H9 (cell line): ENCODE measurements at regions not wholly inside any gene's neighbourhood (a gene's known extent, or its start where the extent isn't known, plus 50 kb on each side); places are given as distances from the start of the nearest gene placed in this dataset.

ENCODE experiments used
- DNase-seq: peaks from one replicate; pipeline ENCODE4 v3.0.0-alpha.2; 2017
- H2AFZ ChIP-seq: one replicate; pipeline ENCODE4 v1.6.1; 2013; ENCODE audit warnings: mild to moderate bottlenecking, low read length, control low read depth, moderate library complexity
- H2AK5ac ChIP-seq: 2 replicates; pipeline ENCODE4 v1.6.1; 2013; ENCODE audit warnings: low read length, control low read depth, mixed read lengths; ENCODE audit not compliant: insufficient read length
- H2BK120ac ChIP-seq: one replicate; pipeline ENCODE4 v1.6.1; 2013; ENCODE audit warnings: low read depth, mild to moderate bottlenecking, low read length, control low read depth, inconsistent platforms; ENCODE audit not compliant: poor library complexity, severe bottlenecking
- H2BK12ac ChIP-seq: 2 replicates; pipeline ENCODE4 v1.6.1; 2013; ENCODE audit warnings: low read length, control low read depth, mixed read lengths, low read depth; ENCODE audit not compliant: insufficient read length
- H2BK15ac ChIP-seq: 2 replicates; pipeline ENCODE4 v1.6.1; 2013; ENCODE audit warnings: low read depth, low read length, control low read depth
- H2BK20ac ChIP-seq: one replicate; pipeline ENCODE4 v1.6.1; 2013; ENCODE audit warnings: low read depth, mild to moderate bottlenecking, low read length, control low read depth, inconsistent platforms; ENCODE audit not compliant: poor library complexity, severe bottlenecking
- H2BK5ac ChIP-seq: 2 replicates; pipeline ENCODE4 v1.6.1; 2013; ENCODE audit warnings: low read length, control low read depth, mixed read lengths; ENCODE audit not compliant: insufficient read length
- H3K14ac ChIP-seq: 2 replicates; pipeline ENCODE4 v1.6.1; 2013; ENCODE audit warnings: low read length, control low read depth; ENCODE audit not compliant: insufficient read depth
- H3K18ac ChIP-seq: 2 replicates; pipeline ENCODE4 v1.6.1; 2013; ENCODE audit warnings: low read depth, mild to moderate bottlenecking, mixed read lengths, low read length, control low read depth; ENCODE audit not compliant: insufficient read length
- H3K23ac ChIP-seq: 2 replicates; pipeline ENCODE4 v1.6.1; 2013; ENCODE audit warnings: low read length, control low read depth, mixed read lengths, low read depth; ENCODE audit not compliant: insufficient read length
- H3K23me2 ChIP-seq: 2 replicates; pipeline ENCODE4 v1.6.1; 2013; ENCODE audit warnings: low read depth, mild to moderate bottlenecking, mixed read lengths, low read length, control low read depth; ENCODE audit not compliant: insufficient read length, poor library complexity, severe bottlenecking
- H3K27ac ChIP-seq: 2 replicates; pipeline ENCODE4 v1.5.1; 2013; ENCODE audit warnings: low read length, control low read depth, mixed read lengths, low read depth; ENCODE audit not compliant: insufficient read length
- H3K27me3 ChIP-seq: 2 replicates; pipeline ENCODE4 v1.6.1; 2013; ENCODE audit warnings: low read length, control low read depth, inconsistent platforms; ENCODE audit not compliant: insufficient read depth
- H3K4ac ChIP-seq: 2 replicates; pipeline ENCODE4 v1.6.1; 2013; ENCODE audit warnings: low read depth, mild to moderate bottlenecking, control low read depth, inconsistent platforms, low read length, moderate library complexity
- H3K4me1 ChIP-seq: 2 replicates; pipeline ENCODE4 v1.6.1; 2013; ENCODE audit warnings: low read length, control low read depth, inconsistent platforms; ENCODE audit not compliant: insufficient read depth
- H3K4me2 ChIP-seq: 2 replicates; pipeline ENCODE4 v1.6.1; 2013; ENCODE audit warnings: low read length, control low read depth, mixed read lengths; ENCODE audit not compliant: insufficient read length, insufficient read depth
- H3K56ac ChIP-seq: 2 replicates; pipeline ENCODE4 v1.6.1; 2013; ENCODE audit warnings: low read depth, mild to moderate bottlenecking, mixed read lengths, low read length, control low read depth; ENCODE audit not compliant: insufficient read length
- H3K79me1 ChIP-seq: 2 replicates; pipeline ENCODE4 v1.6.1; 2013; ENCODE audit warnings: low read depth, mild to moderate bottlenecking, moderate library complexity, low read length, control low read depth, inconsistent platforms; ENCODE audit not compliant: insufficient read depth, poor library complexity, severe bottlenecking
- H3K79me2 ChIP-seq: 2 replicates; pipeline ENCODE4 v1.6.1; 2013; ENCODE audit warnings: low read length, control low read depth, inconsistent platforms; ENCODE audit not compliant: insufficient read depth
- H3K9ac ChIP-seq: 2 replicates; pipeline ENCODE4 v1.6.1; 2013; ENCODE audit warnings: low read length, control low read depth, mixed read lengths; ENCODE audit not compliant: insufficient read length; ENCODE audit errors: extremely low read depth
- H3K9me3 ChIP-seq: one replicate; pipeline ENCODE4 v1.6.1; 2013; ENCODE audit warnings: low read depth, low read length, inconsistent platforms; ENCODE audit not compliant: control insufficient read depth
- H3T11ph ChIP-seq: one replicate; pipeline ENCODE4 v1.6.1; 2013; ENCODE audit warnings: mild to moderate bottlenecking, low read length, control low read depth, inconsistent platforms
- H4K20me1 ChIP-seq: one replicate; pipeline ENCODE4 v1.6.1; 2013; ENCODE audit not compliant: control insufficient read depth, insufficient read length, insufficient read depth
- H4K5ac ChIP-seq: 2 replicates; pipeline ENCODE4 v1.6.1; 2013; ENCODE audit warnings: low read depth, mild to moderate bottlenecking, mixed read lengths, low read length, control low read depth; ENCODE audit not compliant: insufficient read length
- H4K8ac ChIP-seq: replicated peaks from 2 replicates; pipeline ENCODE4 v1.6.1; 2013; ENCODE audit warnings: low read length, control low read depth, mixed read lengths, low read depth; ENCODE audit not compliant: insufficient read length
- H4K91ac ChIP-seq: 2 replicates; pipeline ENCODE4 v1.6.1; 2013; ENCODE audit warnings: low read depth, mild to moderate bottlenecking, moderate library complexity, mixed read lengths, low read length, control low read depth; ENCODE audit not compliant: insufficient read length
- H3K27ac Mint-ChIP-seq, 3 experiments: 2 replicates in 2 of 3; 3 replicates in 1 of 3; pipeline ENCODE4 v1.8.0; 2020 to 2021; ENCODE audit warnings: mixed read lengths in 3 of 3, mild to moderate bottlenecking in 1 of 3, moderate library complexity in 1 of 3
- H3K27me3 Mint-ChIP-seq: 2 replicates; pipeline ENCODE4 v1.8.0; 2021; ENCODE audit warnings: low read depth, mild to moderate bottlenecking, moderate library complexity, mixed read lengths
- H3K36me3 Mint-ChIP-seq, 3 experiments: 2 replicates in 2 of 3; 3 replicates in 1 of 3; pipeline ENCODE4 v1.8.0; 2020 to 2021; ENCODE audit warnings: low read depth in 3 of 3, mixed read lengths in 3 of 3; ENCODE audit not compliant: insufficient read depth in 1 of 3
- H3K4me1 Mint-ChIP-seq, 2 experiments: 2 replicates each; pipeline ENCODE4 v1.8.0; 2020; ENCODE audit warnings: mixed read lengths in 2 of 2
- H3K4me3 Mint-ChIP-seq, 2 experiments: 2 replicates in 1 of 2; 3 replicates in 1 of 2; pipeline ENCODE4 v1.8.0; 2020 to 2021; ENCODE audit warnings: mild to moderate bottlenecking in 2 of 2, mixed read lengths in 2 of 2, moderate library complexity in 1 of 2
- H3K9me3 Mint-ChIP-seq, 2 experiments: 2 replicates in 1 of 2; 3 replicates in 1 of 2; pipeline ENCODE4 v1.8.0; 2020; ENCODE audit warnings: mild to moderate bottlenecking in 2 of 2, mixed read lengths in 2 of 2, moderate library complexity in 1 of 2
- CTCF ChIP-seq: fragments of 200-600 bp; sonication (generic); conservative IDR thresholded peaks from 3 replicates; pipeline ENCODE4 v1.8.0; 2021; ENCODE audit warnings: antibody characterized with exemption, mild to moderate bottlenecking
- WGBS: extraction: QIAGEN DNeasy Blood & Tissue Kit; methylation state at CpG from one replicate; pipeline ENCODE4 v1.1.7; 2013; ENCODE audit warnings: missing lambda C conversion rate, low lambda C conversion rate, mixed read lengths; ENCODE audit not compliant: insufficient read length; ENCODE audit errors: extremely low coverage; 5-methylcytosine and 5-hydroxymethylcytosine counted together

- H2BK5ac ChIP-seq, result no peak overlapping the region
- no CpG with 5 or more reads among the region's 10 CpGs for WGBS
- H3K9me3 Mint-ChIP-seq, result no peaks in the 10 kb centered on the region
Observed at GRCh38 chr17:71147906-71148305, 972.9 kb upstream of the SOX9 start.

More at GRCh38 chr17:71147906-71148305, 972.9 kb upstream of the SOX9 start:
- Histone ChIP-seq H4K5ac (no peak overlapping the region), H4K20me1 (no peaks in the 10 kb centered on the region), H3K23ac (no peak overlapping the region), H3K4ac (no peak overlapping the region), H3K23me2 (no peaks in the 10 kb centered on the region), H3K18ac (no peak overlapping the region), H2AK5ac (no peak overlapping the region), H4K8ac (no peak overlapping the region), H2AFZ (no peak overlapping the region), H3T11ph (no peak overlapping the region), H2BK20ac (no peak overlapping the region), H3K27me3 (no peaks in the 10 kb centered on the region), H3K27ac (no peak overlapping the region), H4K91ac (no peak overlapping the region), H3K4me1 (no peaks in the 10 kb centered on the region), H2BK12ac (no peak overlapping the region), H3K79me2 (no peaks in the 10 kb centered on the region), H3K4me2 (no peak overlapping the region), H2BK15ac (no peak overlapping the region), H3K9ac (no peak overlapping the region), H3K79me1 (no peaks in the 10 kb centered on the region), H3K9me3 (no peaks in the 10 kb centered on the region), H3K56ac (no peak overlapping the region), H2BK120ac (no peak overlapping the region), H3K14ac (no peak overlapping the region)
- H3K27me3 Mint-ChIP-seq, result no peaks in the 10 kb centered on the region
- no peak overlapping the region for H3K4me3 Mint-ChIP-seq
- no peaks in the 10 kb centered on the region for H3K36me3 Mint-ChIP-seq
- TF ChIP-seq CTCF, result no peak
- no peak overlapping the region for H3K27ac Mint-ChIP-seq
- DNase-seq, result no peak
- no peaks in the 10 kb centered on the region for H3K4me1 Mint-ChIP-seq
